ENCODE measurements at regions not wholly inside any gene's neighbourhood (a gene's known extent, or its start where the extent isn't known, plus 50 kb on each side); places are given as distances from the start of the nearest gene placed in this dataset.
"Not testable (repeated sequence)": the region's sequence is repeated elsewhere in the genome, so short reads cannot be mapped to it uniquely, and the experiment has no call there.

- no peak for DNase-seq
These were observed 69.5 kb upstream of the KCNAB1 start for GRCh38 chr3:156050918-156051317.

DNA sequence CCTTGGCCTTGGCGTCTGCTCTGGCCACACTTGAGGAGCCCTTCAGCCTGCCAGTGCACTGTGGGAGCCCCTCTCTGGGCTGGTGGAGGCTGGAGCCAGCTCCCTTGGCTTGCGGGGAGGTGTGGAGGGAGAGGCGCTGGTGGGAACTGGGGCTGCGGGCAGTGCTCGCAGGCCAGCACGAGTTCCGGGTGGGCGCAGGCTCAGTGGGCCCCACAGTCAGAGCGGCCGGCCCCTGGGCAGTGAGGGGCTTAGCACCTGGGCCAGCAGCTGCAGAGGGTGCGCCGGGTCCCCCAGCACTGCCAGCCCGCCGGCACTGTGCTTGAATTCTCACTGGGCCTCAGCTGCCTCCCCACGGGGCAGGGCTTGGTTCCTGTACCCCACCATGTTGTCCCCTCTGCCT lies 68.7 kb upstream of the KCNAB1 start:
- no peak for DNase-seq

- no peak for DNase-seq
These were observed 68.3 kb upstream of the KCNAB1 start for GRCh38 chr3:156052115-156052514.

- DNase-seq, result no peak
These were observed 60.4 kb upstream of the KCNAB1 start for GRCh38 chr3:156059950-156060501.

DNA sequence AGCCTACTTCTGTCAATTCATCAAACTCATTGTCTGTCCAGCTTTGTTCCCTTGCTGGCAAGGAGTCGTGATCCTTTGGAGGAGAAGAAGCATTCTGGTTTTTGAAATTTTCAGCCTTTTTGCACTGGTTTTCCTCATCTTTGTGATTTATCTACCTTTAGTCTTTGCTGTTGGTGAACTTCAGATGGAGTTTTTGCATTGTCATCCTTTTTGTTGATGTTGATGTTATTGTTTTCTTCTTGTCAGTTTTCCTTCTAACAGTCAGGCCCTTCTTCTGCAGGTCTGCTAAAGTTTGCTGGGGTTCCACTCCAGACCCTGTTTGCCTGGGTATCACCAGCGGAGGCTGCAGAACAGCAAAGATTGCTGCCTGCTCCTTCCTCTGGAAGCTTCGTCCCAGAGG lies 52.2 kb upstream of the KCNAB1 start:
- DNase-seq, result not testable (repeated sequence)

DNA sequence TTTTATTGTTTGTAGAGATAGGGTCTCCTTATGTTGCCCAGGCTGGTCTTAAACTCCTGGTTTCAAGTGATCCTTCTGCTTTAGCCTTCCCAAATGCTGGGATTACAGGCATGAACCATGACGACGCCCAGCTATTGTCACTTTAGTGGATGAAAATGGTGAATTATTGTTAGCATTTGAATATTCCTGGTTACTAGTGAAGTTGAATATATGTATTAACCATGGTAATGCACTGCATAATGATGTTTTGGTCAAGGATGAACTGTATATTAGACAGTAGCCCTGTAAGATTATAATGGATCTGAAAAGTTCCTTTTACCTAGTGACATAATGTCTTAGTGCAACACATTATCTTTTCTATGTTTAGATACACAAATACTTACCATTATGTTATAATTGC lies 50.4 kb upstream of the KCNAB1 start:
- DNase-seq, result no peak

Measured in DMS 273 treated with DMSO at 0.1 percent for 48 hours (cell line).